ENCODE measurements at regions not wholly inside any gene's neighbourhood (a gene's known extent, or its start where the extent isn't known, plus 50 kb on each side); places are given as distances from the start of the nearest gene placed in this dataset.
A peak's percentile ranks its signal among the peaks of the same experiment; 100 is the strongest.

- Histone ChIP-seq H3K79me2 (ENCODE audit: insufficient read depth) (no peaks in the 10 kb centered on the region), H3K9me2 (no peaks in the 10 kb centered on the region), H3K4me3 (ENCODE audit: low read depth in 2 of 2, low read length in 1 of 2) (peak overlapping the region in 1 of 2 experiments; percentile 23; a peak in 1 of 4 replicates), H3K9me3 (no peaks in the 10 kb centered on the region), H3K4me2 (no peak overlapping the region), H3F3A (replicated peaks; ENCODE audit: insufficient read depth) (no peaks in the 10 kb centered on the region), H3K9ac (no peak overlapping the region), H3K27me3 (ENCODE audit: insufficient read depth) (no peaks in the 10 kb centered on the region), H3K36me3 (replicated peaks in 1 of 2; ENCODE audit: control insufficient read depth in 1 of 2, insufficient read depth in 2 of 2, low read length in 1 of 2) (no peaks in the 10 kb centered on the region), H3K4me1 (ENCODE audit: control insufficient read depth in 1 of 2, insufficient read depth in 2 of 2, low read depth in 1 of 2, low read length in 1 of 2) (peaks cover 0 to 8% of the 10 kb centered on the region in 2 experiments; a peak in 2 of 4 replicates), H3K27ac (ENCODE audit: low read depth in 2 of 2, low read length in 1 of 2) (no peak overlapping the region), H4K20me1 (ENCODE audit: insufficient read depth) (no peaks in the 10 kb centered on the region), H2AFZ (ENCODE audit: low read depth) (no peak overlapping the region)
- no peak for TF ChIP-seq NFIC (IDR thresholded peaks at IDR 0.05; ENCODE audit: borderline replicate concordance)
- TF ChIP-seq USF1 (IDR thresholded peaks at IDR 0.05; ENCODE audit: borderline replicate concordance, low read depth): no peak
- no peak for TF ChIP-seq JUND (IDR thresholded peaks at IDR 0.05)
- TF ChIP-seq GATA2 (CRISPR knock-in tag; IDR thresholded peaks at IDR 0.05): no peak
- no peak for TF ChIP-seq RCOR1 (IDR thresholded peaks at IDR 0.05; ENCODE audit: low read length)
- WGBS (ENCODE audit: low lambda C conversion rate): 60% methylated on average over 8 of the region's 8 CpGs
- POLR2A ChIA-PET: no interaction called here
- CTCF ChIA-PET: interaction anchor here (1.7 kb wide), 1 partner anchor 22 kb away, joined by 11 read pairs; no protein-coding TSS in a partner anchor
- no peak for DNase-seq
These were observed 229.7 kb upstream of the SPRED2 start for GRCh38 chr2:65661980-65662653.

- no peak overlapping the region for H3K4me2 ChIP-seq
- no peaks in the 10 kb centered on the region for H3K27me3 ChIP-seq (ENCODE audit: insufficient read depth)
- H3K9ac ChIP-seq: no peak overlapping the region
- peaks cover 0 to 8% of the 10 kb centered on the region in 2 experiments; a peak in 2 of 4 replicates for H3K4me1 ChIP-seq (ENCODE audit: control insufficient read depth in 1 of 2, insufficient read depth in 2 of 2, low read depth in 1 of 2, low read length in 1 of 2)
- TF ChIP-seq CHD2 (IDR thresholded peaks at IDR 0.05; ENCODE audit: low read length, partially characterized antibody) (no peak), TCF12 (IDR thresholded peaks at IDR 0.05) (no peak), RCOR1 (IDR thresholded peaks at IDR 0.05; ENCODE audit: low read length) (no peak), YY1 (IDR thresholded peaks at IDR 0.05; ENCODE audit: low read depth) (no peak), GABPA (IDR thresholded peaks at IDR 0.05; ENCODE audit: low read depth) (no peak), RAD21 (IDR thresholded peaks at IDR 0.05; ENCODE audit: low read length) (no peak), NFIC (IDR thresholded peaks at IDR 0.05; ENCODE audit: borderline replicate concordance) (no peak), MXI1 (IDR thresholded peaks at IDR 0.05; ENCODE audit: low read depth, low read length) (no peak), GATA2 (CRISPR knock-in tag; IDR thresholded peaks at IDR 0.05) (no peak), JUND (IDR thresholded peaks at IDR 0.05) (no peak), NRF1 (IDR thresholded peaks at IDR 0.05; ENCODE audit: low read depth, low read length) (no peak), RFX5 (IDR thresholded peaks at IDR 0.05; ENCODE audit: low read length) (no peak), EP300 (IDR thresholded peaks at IDR 0.05; ENCODE audit: borderline replicate concordance in 1 of 2, low read depth in 1 of 2, low read length in 1 of 2) (no peak), MAX (IDR thresholded peaks at IDR 0.05; ENCODE audit: low read depth) (no peak), IRF3 (IDR thresholded peaks at IDR 0.05; ENCODE audit: low read depth, low read length) (no peak), SIN3A (IDR thresholded peaks at IDR 0.05; ENCODE audit: borderline replicate concordance, low read depth, low read length) (no peak), RXRA (IDR thresholded peaks at IDR 0.05; ENCODE audit: borderline replicate concordance, low read depth) (no peak), FOXM1 (IDR thresholded peaks at IDR 0.05; ENCODE audit: low read depth) (no peak), TEAD4 (IDR thresholded peaks at IDR 0.05; ENCODE audit: borderline replicate concordance, insufficient read depth) (no peak)
- TF ChIP-seq, protein P1, sequence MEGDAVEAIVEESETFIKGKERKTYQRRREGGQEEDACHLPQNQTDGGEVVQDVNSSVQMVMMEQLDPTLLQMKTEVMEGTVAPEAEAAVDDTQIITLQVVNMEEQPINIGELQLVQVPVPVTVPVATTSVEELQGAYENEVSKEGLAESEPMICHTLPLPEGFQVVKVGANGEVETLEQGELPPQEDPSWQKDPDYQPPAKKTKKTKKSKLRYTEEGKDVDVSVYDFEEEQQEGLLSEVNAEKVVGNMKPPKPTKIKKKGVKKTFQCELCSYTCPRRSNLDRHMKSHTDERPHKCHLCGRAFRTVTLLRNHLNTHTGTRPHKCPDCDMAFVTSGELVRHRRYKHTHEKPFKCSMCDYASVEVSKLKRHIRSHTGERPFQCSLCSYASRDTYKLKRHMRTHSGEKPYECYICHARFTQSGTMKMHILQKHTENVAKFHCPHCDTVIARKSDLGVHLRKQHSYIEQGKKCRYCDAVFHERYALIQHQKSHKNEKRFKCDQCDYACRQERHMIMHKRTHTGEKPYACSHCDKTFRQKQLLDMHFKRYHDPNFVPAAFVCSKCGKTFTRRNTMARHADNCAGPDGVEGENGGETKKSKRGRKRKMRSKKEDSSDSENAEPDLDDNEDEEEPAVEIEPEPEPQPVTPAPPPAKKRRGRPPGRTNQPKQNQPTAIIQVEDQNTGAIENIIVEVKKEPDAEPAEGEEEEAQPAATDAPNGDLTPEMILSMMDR (IDR thresholded peaks at IDR 0.05): no peak
- no peak overlapping the region for H3K4me3 ChIP-seq (ENCODE audit: low read depth in 2 of 2, low read length in 1 of 2)
- no peaks in the 10 kb centered on the region for H3K79me2 ChIP-seq (ENCODE audit: insufficient read depth)
- POLR2A ChIA-PET: no interaction called here
- H3K9me2 ChIP-seq: no peaks in the 10 kb centered on the region
- H3K36me3 ChIP-seq (replicated peaks in 1 of 2; ENCODE audit: control insufficient read depth in 1 of 2, insufficient read depth in 2 of 2, low read length in 1 of 2): no peaks in the 10 kb centered on the region
- 63% methylated on average over 6 of the region's 6 CpGs for WGBS (ENCODE audit: low lambda C conversion rate)
- H2AFZ ChIP-seq (ENCODE audit: low read depth): no peak overlapping the region
- no peaks in the 10 kb centered on the region for H3F3A ChIP-seq (replicated peaks; ENCODE audit: insufficient read depth)
- no peak for DNase-seq
- no peak overlapping the region for H3K27ac ChIP-seq (ENCODE audit: low read depth in 2 of 2, low read length in 1 of 2)
- H4K20me1 ChIP-seq (ENCODE audit: insufficient read depth): no peaks in the 10 kb centered on the region
- CTCF ChIA-PET: no interaction called here
- no peaks in the 10 kb centered on the region for H3K9me3 ChIP-seq
These were observed 227.9 kb upstream of the SPRED2 start for GRCh38 chr2:65660340-65660739.
